ENCODE measurements at regions not wholly inside any gene's neighbourhood (a gene's known extent, or its start where the extent isn't known, plus 50 kb on each side); places are given as distances from the start of the nearest gene placed in this dataset.

DNA sequence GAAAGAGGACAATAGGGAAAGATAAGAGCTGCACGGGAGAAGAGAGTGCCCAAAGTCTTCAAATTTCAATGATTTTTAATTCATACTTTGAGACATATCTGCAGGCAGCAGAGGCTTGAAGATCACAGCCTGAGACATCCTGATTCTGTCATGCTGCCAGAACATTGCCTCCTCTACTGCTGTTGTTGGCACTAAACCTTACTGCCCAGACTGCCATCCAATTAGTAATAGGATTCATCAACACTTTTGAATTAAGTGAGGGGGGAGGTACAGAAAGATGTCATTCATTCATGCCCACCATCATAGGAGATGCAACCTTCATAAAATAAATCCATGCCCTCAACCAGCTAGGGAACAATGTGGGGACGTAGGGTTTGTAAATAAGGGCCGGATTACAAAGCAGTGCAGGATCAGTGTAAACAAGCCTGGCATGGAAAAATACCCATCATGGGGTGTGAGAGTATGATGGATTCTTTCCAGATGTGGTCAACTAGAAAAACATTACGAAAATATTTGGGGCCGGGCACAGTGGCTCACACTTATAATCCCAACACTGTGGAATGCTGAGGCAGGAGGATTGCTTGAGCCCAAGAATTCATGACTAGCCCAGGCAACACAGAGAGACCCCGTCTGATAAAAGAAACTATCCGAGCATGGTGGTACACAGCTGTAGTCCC, 122.1 kb upstream of the DAPK1 start:
- intact Hi-C loops (cut with DNase I; ENCODE audit: low total_unique reads), result no loop called here
- Histone ChIP-seq H3K9me3 (no peaks in the 10 kb centered on the region), H3K36me3 (no peaks in the 10 kb centered on the region), H3K27me3 (no peaks in the 10 kb centered on the region), H3K4me3 (no peak overlapping the region), H3K27ac (no peak overlapping the region), H3K4me1 (no peaks in the 10 kb centered on the region)
- no peak for TF ChIP-seq POLR2A (IDR thresholded peaks at IDR 0.05)
- TF ChIP-seq, protein P1, sequence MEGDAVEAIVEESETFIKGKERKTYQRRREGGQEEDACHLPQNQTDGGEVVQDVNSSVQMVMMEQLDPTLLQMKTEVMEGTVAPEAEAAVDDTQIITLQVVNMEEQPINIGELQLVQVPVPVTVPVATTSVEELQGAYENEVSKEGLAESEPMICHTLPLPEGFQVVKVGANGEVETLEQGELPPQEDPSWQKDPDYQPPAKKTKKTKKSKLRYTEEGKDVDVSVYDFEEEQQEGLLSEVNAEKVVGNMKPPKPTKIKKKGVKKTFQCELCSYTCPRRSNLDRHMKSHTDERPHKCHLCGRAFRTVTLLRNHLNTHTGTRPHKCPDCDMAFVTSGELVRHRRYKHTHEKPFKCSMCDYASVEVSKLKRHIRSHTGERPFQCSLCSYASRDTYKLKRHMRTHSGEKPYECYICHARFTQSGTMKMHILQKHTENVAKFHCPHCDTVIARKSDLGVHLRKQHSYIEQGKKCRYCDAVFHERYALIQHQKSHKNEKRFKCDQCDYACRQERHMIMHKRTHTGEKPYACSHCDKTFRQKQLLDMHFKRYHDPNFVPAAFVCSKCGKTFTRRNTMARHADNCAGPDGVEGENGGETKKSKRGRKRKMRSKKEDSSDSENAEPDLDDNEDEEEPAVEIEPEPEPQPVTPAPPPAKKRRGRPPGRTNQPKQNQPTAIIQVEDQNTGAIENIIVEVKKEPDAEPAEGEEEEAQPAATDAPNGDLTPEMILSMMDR (IDR thresholded peaks at IDR 0.05), result no peak
- DNase-seq, result no peak

DNA sequence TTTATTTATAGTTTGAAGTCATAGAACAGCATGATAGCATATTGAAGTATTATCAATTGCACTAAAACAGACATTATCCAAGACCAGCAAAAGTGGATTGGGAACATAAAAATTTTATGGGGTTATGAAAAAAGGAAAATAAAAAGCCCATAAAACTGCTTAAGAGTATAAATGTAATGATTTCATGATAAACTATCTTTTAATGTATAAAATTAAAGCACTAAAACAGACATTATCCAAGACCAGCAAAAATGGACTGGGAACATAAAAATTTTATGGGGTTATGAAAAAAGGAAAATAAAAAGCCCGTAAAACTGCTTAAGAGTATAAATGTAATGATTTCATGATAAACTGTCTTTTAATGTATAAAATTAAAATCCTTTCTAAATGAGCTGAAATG, 119.0 kb upstream of the DAPK1 start:
- no peak for TF ChIP-seq POLR2A (IDR thresholded peaks at IDR 0.05)
- Histone ChIP-seq H3K9me3 (no peaks in the 10 kb centered on the region), H3K27me3 (no peaks in the 10 kb centered on the region), H3K36me3 (no peaks in the 10 kb centered on the region), H3K27ac (no peak overlapping the region), H3K4me1 (peaks cover 0 to 11% of the 10 kb centered on the region in 2 donors), H3K4me3 (no peak overlapping the region)
- DNase-seq, result no peak
- intact Hi-C loops (cut with DNase I; ENCODE audit: low total_unique reads), result no loop called here

DNA sequence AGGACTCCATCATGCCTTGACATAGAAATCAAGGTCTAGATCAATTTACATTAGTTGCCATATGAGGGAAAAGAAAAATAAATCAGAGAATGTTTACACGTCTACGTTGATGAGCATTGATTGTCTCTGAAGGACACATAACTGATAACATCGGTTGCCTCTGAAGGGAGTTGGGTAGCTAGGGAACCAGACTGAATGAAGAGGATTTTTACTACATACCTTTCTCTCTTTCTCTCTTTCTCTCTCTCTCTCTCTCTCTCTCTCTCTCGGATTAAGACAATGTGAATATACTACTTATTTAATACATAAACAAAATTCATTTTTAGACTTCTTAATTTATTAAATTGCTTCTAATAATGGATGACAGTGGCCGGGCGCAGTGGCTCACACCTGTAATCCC, 118.4 kb upstream of the DAPK1 start:
- DNase-seq, result no peak
- intact Hi-C loops (cut with DNase I; ENCODE audit: low total_unique reads), result no loop called here
- Histone ChIP-seq H3K9me3 (no peaks in the 10 kb centered on the region), H3K36me3 (no peaks in the 10 kb centered on the region), H3K4me1 (peaks cover 0 to 11% of the 10 kb centered on the region in 2 donors), H3K27me3 (no peaks in the 10 kb centered on the region), H3K27ac (no peak overlapping the region), H3K4me3 (no peak overlapping the region)
- TF ChIP-seq POLR2A (IDR thresholded peaks at IDR 0.05), result no peak
- TF ChIP-seq, protein P1 (IDR thresholded peaks at IDR 0.05), result no peak

DNA sequence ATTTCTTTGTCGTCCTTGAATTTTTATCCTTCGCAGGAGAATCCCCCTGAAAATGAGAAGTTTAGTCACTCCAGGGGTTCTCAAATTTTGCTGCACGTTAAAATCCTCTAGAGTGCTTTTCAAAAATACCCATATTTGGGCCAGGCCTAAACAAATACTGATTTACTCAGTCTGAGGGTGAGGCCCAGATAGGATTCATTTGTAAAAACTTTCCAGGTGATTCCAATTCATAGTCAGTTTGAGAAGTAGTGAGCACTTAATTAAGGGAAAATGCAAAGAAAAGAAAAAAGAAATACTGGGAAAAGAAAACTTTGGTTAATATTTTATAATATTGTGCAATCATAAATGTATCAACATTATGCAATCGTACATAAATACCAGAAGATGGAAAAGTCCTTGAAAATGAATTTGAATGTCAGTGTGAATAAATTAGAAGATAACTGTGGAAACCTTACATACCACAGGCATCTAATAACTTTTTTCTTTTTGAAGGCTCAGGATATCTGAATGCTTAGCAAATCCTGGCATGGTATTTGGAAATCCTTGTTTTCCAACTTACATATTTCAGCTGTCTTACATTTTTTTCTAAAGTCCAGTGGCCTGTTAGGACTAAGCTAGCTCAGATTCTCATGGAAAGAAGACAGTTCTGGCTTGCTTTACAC, 116.5 kb upstream of the DAPK1 start:
- H3K27me3 ChIP-seq, result no peaks in the 10 kb centered on the region
- intact Hi-C loops (cut with DNase I; ENCODE audit: low total_unique reads), result no loop called here
- H3K4me3 ChIP-seq, result no peak overlapping the region
- TF ChIP-seq, protein P1 (IDR thresholded peaks at IDR 0.05), result no peak
- TF ChIP-seq POLR2A (IDR thresholded peaks at IDR 0.05), result no peak
- peak overlapping the region; percentile 34 to 40 for H3K27ac ChIP-seq
- peaks cover 0 to 11% of the 10 kb centered on the region in 2 donors for H3K4me1 ChIP-seq
- H3K9me3 ChIP-seq, result no peaks in the 10 kb centered on the region
- no peak for DNase-seq
- H3K36me3 ChIP-seq, result no peaks in the 10 kb centered on the region

DNA sequence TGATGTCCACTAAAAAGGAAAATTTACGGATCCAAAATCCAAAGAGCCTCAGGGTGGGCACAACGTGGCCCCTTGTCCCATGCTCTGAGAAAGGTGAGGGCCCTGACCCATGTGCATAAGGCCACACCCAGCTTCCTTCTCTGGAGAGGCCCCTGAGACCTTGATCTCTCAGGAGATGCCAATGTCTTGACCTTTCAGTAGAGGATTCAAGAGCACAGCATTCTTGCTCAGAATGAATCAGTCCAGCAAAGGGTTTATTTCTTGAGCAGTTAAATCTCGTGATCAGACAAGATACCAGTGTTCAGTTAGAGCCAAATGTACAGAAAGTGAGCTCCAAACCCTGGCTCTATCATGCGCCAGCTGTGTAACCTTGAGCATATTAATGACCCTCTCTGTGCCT, 115.9 kb upstream of the DAPK1 start:
- TF ChIP-seq POLR2A (IDR thresholded peaks at IDR 0.05), result no peak
- TF ChIP-seq, protein P1 (IDR thresholded peaks at IDR 0.05), result no peak
- no peak for DNase-seq
- Histone ChIP-seq H3K36me3 (no peaks in the 10 kb centered on the region), H3K4me3 (no peak overlapping the region), H3K9me3 (no peaks in the 10 kb centered on the region), H3K27me3 (no peaks in the 10 kb centered on the region), H3K27ac (peak overlapping the region; percentile 34 to 40), H3K4me1 (peaks cover 0 to 11% of the 10 kb centered on the region in 2 donors)
- intact Hi-C loops (cut with DNase I; ENCODE audit: low total_unique reads), result no loop called here
